ENCODE measurements at regions not wholly inside any gene's neighbourhood (a gene's known extent, or its start where the extent isn't known, plus 50 kb on each side); places are given as distances from the start of the nearest gene placed in this dataset.

DNA sequence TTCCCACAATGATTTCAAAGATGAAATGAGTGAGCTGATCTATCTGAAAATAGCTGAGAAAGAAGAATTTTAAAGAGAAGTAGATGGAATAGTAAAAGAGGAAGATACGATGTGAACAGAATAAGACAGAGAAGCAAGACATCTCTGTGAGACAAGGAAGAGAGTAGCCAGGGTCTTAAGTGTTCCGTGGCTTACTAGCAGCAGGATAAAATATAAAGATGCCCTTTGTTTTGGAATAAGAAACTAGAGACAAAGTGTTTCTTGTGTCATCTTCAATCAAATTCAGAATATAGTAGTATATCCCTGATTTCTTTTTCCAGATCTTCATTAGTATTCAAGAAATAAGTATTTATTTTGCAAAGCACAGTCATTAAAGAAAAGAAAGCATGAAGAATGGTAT is 281.0 kb upstream of the NECTIN3 start:
- TF ChIP-seq, protein P1, sequence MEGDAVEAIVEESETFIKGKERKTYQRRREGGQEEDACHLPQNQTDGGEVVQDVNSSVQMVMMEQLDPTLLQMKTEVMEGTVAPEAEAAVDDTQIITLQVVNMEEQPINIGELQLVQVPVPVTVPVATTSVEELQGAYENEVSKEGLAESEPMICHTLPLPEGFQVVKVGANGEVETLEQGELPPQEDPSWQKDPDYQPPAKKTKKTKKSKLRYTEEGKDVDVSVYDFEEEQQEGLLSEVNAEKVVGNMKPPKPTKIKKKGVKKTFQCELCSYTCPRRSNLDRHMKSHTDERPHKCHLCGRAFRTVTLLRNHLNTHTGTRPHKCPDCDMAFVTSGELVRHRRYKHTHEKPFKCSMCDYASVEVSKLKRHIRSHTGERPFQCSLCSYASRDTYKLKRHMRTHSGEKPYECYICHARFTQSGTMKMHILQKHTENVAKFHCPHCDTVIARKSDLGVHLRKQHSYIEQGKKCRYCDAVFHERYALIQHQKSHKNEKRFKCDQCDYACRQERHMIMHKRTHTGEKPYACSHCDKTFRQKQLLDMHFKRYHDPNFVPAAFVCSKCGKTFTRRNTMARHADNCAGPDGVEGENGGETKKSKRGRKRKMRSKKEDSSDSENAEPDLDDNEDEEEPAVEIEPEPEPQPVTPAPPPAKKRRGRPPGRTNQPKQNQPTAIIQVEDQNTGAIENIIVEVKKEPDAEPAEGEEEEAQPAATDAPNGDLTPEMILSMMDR (conservative IDR thresholded peaks at IDR 0.05; ENCODE audit: low read length), result no peak
- no peak for TF ChIP-seq EZH2phosphoT487 (IDR thresholded peaks at IDR 0.05; ENCODE audit: borderline replicate concordance, low read depth, low read length)
